ENCODE measurements at regions not wholly inside any gene's neighbourhood (a gene's known extent, or its start where the extent isn't known, plus 50 kb on each side); places are given as distances from the start of the nearest gene placed in this dataset.

DNA sequence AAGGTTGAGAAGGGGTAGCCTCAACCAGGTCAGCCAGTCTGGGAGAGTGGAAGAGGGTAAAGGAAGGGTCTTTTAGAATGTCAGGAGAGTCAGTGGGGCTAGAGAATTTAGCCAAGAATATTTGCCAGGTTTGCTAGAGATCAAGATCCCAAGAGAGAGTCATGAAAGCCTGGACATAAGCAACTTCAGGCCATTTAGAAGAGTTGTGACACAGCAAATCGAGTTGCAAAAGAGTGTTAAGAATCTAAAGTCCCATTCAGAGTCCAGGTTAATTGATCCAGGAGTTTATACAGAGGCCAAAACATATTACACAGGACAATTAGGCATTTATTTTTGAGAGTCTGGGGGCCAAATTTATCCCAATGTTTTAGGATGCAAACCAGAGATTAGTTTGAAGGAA is 1260.1 kb upstream of the ACO1 start:
- TF ChIP-seq, protein P1, sequence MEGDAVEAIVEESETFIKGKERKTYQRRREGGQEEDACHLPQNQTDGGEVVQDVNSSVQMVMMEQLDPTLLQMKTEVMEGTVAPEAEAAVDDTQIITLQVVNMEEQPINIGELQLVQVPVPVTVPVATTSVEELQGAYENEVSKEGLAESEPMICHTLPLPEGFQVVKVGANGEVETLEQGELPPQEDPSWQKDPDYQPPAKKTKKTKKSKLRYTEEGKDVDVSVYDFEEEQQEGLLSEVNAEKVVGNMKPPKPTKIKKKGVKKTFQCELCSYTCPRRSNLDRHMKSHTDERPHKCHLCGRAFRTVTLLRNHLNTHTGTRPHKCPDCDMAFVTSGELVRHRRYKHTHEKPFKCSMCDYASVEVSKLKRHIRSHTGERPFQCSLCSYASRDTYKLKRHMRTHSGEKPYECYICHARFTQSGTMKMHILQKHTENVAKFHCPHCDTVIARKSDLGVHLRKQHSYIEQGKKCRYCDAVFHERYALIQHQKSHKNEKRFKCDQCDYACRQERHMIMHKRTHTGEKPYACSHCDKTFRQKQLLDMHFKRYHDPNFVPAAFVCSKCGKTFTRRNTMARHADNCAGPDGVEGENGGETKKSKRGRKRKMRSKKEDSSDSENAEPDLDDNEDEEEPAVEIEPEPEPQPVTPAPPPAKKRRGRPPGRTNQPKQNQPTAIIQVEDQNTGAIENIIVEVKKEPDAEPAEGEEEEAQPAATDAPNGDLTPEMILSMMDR (IDR thresholded peaks at IDR 0.05) = no peak
- no peak for TF ChIP-seq EP300 (IDR thresholded peaks at IDR 0.05)

All from esophagus muscularis mucosa (tissue), 3 donors.